ENCODE measurements at regions not wholly inside any gene's neighbourhood (a gene's known extent, or its start where the extent isn't known, plus 50 kb on each side); places are given as distances from the start of the nearest gene placed in this dataset.

GRCh38 chr14:71467361-71467811 lies 464.8 kb upstream of the RGS6 start:
- no peak for DNase-seq (ENCODE audit: low read depth)

GRCh38 chr14:71468701-71469100 lies 463.5 kb upstream of the RGS6 start:
- no peak for DNase-seq (ENCODE audit: low read depth)

- no peak for DNase-seq (ENCODE audit: low read depth)
Measured at GRCh38 chr14:71469643-71470335, 462.4 kb upstream of the RGS6 start.

- no peak for DNase-seq (ENCODE audit: low read depth)
Measured at GRCh38 chr14:71471634-71472355, 460.4 kb upstream of the RGS6 start.

- no peak for DNase-seq (ENCODE audit: low read depth)
Measured at GRCh38 chr14:71472356-71473340, 459.6 kb upstream of the RGS6 start.

GRCh38 chr14:71473843-71474242 lies 458.4 kb upstream of the RGS6 start:
- DNase-seq (ENCODE audit: low read depth) = no peak

GRCh38 chr14:71474301-71475265 lies 457.6 kb upstream of the RGS6 start:
- no peak for DNase-seq (ENCODE audit: low read depth)

- DNase-seq (ENCODE audit: low read depth) = no peak
Measured at GRCh38 chr14:71475916-71476315, 456.3 kb upstream of the RGS6 start.

- no peak for DNase-seq (ENCODE audit: low read depth)
Measured at GRCh38 chr14:71478542-71478941, 453.7 kb upstream of the RGS6 start.

GRCh38 chr14:71481021-71481654 lies 451.1 kb upstream of the RGS6 start:
- no peak for DNase-seq (ENCODE audit: low read depth)

GRCh38 chr14:71482671-71483070 lies 449.6 kb upstream of the RGS6 start:
- DNase-seq (ENCODE audit: low read depth) = no peak

GRCh38 chr14:71483154-71483553 lies 449.1 kb upstream of the RGS6 start:
- no peak for DNase-seq (ENCODE audit: low read depth)

GRCh38 chr14:71485833-71486232 lies 446.4 kb upstream of the RGS6 start:
- no peak for DNase-seq (ENCODE audit: low read depth)

GRCh38 chr14:71486279-71486678 lies 445.9 kb upstream of the RGS6 start:
- no peak for DNase-seq (ENCODE audit: low read depth)

GRCh38 chr14:71487449-71487848 lies 444.8 kb upstream of the RGS6 start:
- no peak for DNase-seq (ENCODE audit: low read depth)

- DNase-seq (ENCODE audit: low read depth) = no peak
Measured at GRCh38 chr14:71487941-71488340, 444.3 kb upstream of the RGS6 start.

- no peak for DNase-seq (ENCODE audit: low read depth)
Measured at GRCh38 chr14:71488703-71489191, 443.5 kb upstream of the RGS6 start.

- DNase-seq (ENCODE audit: low read depth) = no peak
Measured at GRCh38 chr14:71489742-71490141, 442.5 kb upstream of the RGS6 start.

GRCh38 chr14:71491931-71492330 lies 440.3 kb upstream of the RGS6 start:
- DNase-seq (ENCODE audit: low read depth) = no peak

- no peak for DNase-seq (ENCODE audit: low read depth)
Measured at GRCh38 chr14:71492346-71492745, 439.9 kb upstream of the RGS6 start.

GRCh38 chr14:71497645-71498086 lies 434.6 kb upstream of the RGS6 start:
- DNase-seq (ENCODE audit: low read depth) = no peak
